ENCODE measurements at regions not wholly inside any gene's neighbourhood (a gene's known extent, or its start where the extent isn't known, plus 50 kb on each side); places are given as distances from the start of the nearest gene placed in this dataset.

GRCh38 chrX:18045436-18045835, 175.2 kb downstream of the BEND2 start:
- CTCF ChIA-PET = no interaction called here
- TF ChIP-seq CTCF (IDR thresholded peaks at IDR 0.05; ENCODE audit: unreplicated experiment) = no peak
- no TSS peak for BruUV-seq (replicated peaks)
- Mint-ChIP-seq H3K9me3 (ENCODE audit: low read depth, unreplicated experiment) (no peaks in the 10 kb centered on the region), H3K27ac (ENCODE audit: unreplicated experiment) (no peak overlapping the region), H3K36me3 (ENCODE audit: insufficient read depth, unreplicated experiment) (no peaks in the 10 kb centered on the region), H3K4me1 (ENCODE audit: low read depth, unreplicated experiment) (no peaks in the 10 kb centered on the region), H3K27me3 (ENCODE audit: unreplicated experiment) (peaks cover 47% of the 10 kb centered on the region), H3K4me3 (ENCODE audit: low read depth, unreplicated experiment) (no peak overlapping the region)
- intact Hi-C loops (cut with micrococcal nuclease; ENCODE audit: unreplicated experiment) = no loop called here
- no peak for DNase-seq

GRCh38 chrX:18042776-18043175, 177.9 kb downstream of the BEND2 start:
- intact Hi-C loops (cut with micrococcal nuclease; ENCODE audit: unreplicated experiment) = no loop called here
- Mint-ChIP-seq H3K36me3 (ENCODE audit: insufficient read depth, unreplicated experiment) (no peaks in the 10 kb centered on the region), H3K27me3 (ENCODE audit: unreplicated experiment) (peaks cover 53% of the 10 kb centered on the region), H3K4me1 (ENCODE audit: low read depth, unreplicated experiment) (no peaks in the 10 kb centered on the region), H3K27ac (ENCODE audit: unreplicated experiment) (no peak overlapping the region), H3K9me3 (ENCODE audit: low read depth, unreplicated experiment) (no peaks in the 10 kb centered on the region), H3K4me3 (ENCODE audit: low read depth, unreplicated experiment) (no peak overlapping the region)
- BruUV-seq (replicated peaks) = no TSS peak
- CTCF ChIA-PET = no interaction called here
- DNase-seq = no peak
- no peak for TF ChIP-seq CTCF (IDR thresholded peaks at IDR 0.05; ENCODE audit: unreplicated experiment)

GRCh38 chrX:18041656-18042055, 179.0 kb downstream of the BEND2 start:
- no peaks in the 10 kb centered on the region for H3K4me1 Mint-ChIP-seq (ENCODE audit: low read depth, unreplicated experiment)
- CTCF ChIA-PET = no interaction called here
- intact Hi-C loops (cut with micrococcal nuclease; ENCODE audit: unreplicated experiment) = no loop called here
- H3K27me3 Mint-ChIP-seq (ENCODE audit: unreplicated experiment) = peaks cover 61% of the 10 kb centered on the region
- H3K27ac Mint-ChIP-seq (ENCODE audit: unreplicated experiment) = no peak overlapping the region
- no peak for TF ChIP-seq CTCF (IDR thresholded peaks at IDR 0.05; ENCODE audit: unreplicated experiment)
- H3K4me3 Mint-ChIP-seq (ENCODE audit: low read depth, unreplicated experiment) = no peak overlapping the region
- no peak for DNase-seq
- no peaks in the 10 kb centered on the region for H3K36me3 Mint-ChIP-seq (ENCODE audit: insufficient read depth, unreplicated experiment)
- H3K9me3 Mint-ChIP-seq (ENCODE audit: low read depth, unreplicated experiment) = no peaks in the 10 kb centered on the region
- no TSS peak for BruUV-seq (replicated peaks)

GRCh38 chrX:18039023-18039422, 177.9 kb upstream of the RAI2 start:
- DNase-seq = no peak
- Mint-ChIP-seq H3K27ac (ENCODE audit: unreplicated experiment) (no peak overlapping the region), H3K4me1 (ENCODE audit: low read depth, unreplicated experiment) (no peaks in the 10 kb centered on the region), H3K4me3 (ENCODE audit: low read depth, unreplicated experiment) (no peak overlapping the region), H3K9me3 (ENCODE audit: low read depth, unreplicated experiment) (no peaks in the 10 kb centered on the region), H3K27me3 (ENCODE audit: unreplicated experiment) (peaks cover 53% of the 10 kb centered on the region), H3K36me3 (ENCODE audit: insufficient read depth, unreplicated experiment) (no peaks in the 10 kb centered on the region)
- intact Hi-C loops (cut with micrococcal nuclease; ENCODE audit: unreplicated experiment) = no loop called here
- no TSS peak for BruUV-seq (replicated peaks)
- CTCF ChIA-PET = no interaction called here
- TF ChIP-seq CTCF (IDR thresholded peaks at IDR 0.05; ENCODE audit: unreplicated experiment) = no peak

GRCh38 chrX:18036394-18036793, 175.3 kb upstream of the RAI2 start:
- H3K4me1 Mint-ChIP-seq (ENCODE audit: low read depth, unreplicated experiment) = no peaks in the 10 kb centered on the region
- H3K27me3 Mint-ChIP-seq (ENCODE audit: unreplicated experiment) = peaks cover 67% of the 10 kb centered on the region
- no peak overlapping the region for H3K27ac Mint-ChIP-seq (ENCODE audit: unreplicated experiment)
- H3K4me3 Mint-ChIP-seq (ENCODE audit: low read depth, unreplicated experiment) = no peak overlapping the region
- H3K9me3 Mint-ChIP-seq (ENCODE audit: low read depth, unreplicated experiment) = no peaks in the 10 kb centered on the region
- no TSS peak for BruUV-seq (replicated peaks)
- CTCF ChIA-PET = no interaction called here
- TF ChIP-seq CTCF (IDR thresholded peaks at IDR 0.05; ENCODE audit: unreplicated experiment) = no peak
- intact Hi-C loops (cut with micrococcal nuclease; ENCODE audit: unreplicated experiment) = no loop called here
- DNase-seq = no peak
- H3K36me3 Mint-ChIP-seq (ENCODE audit: insufficient read depth, unreplicated experiment) = no peaks in the 10 kb centered on the region

All from Calu3 (cell line).